Dendritic cell treated with granulocyte-macrophage colony-stimulating factor and Interleukin-4, amounts not matched to agents 40 ng/mL and 50 ng/mL, for 4 days (primary cell): ENCODE measurements at regions not wholly inside any gene's neighbourhood (a gene's known extent, or its start where the extent isn't known, plus 50 kb on each side); places are given as distances from the start of the nearest gene placed in this dataset.

Experiments
- H3K27ac Mint-ChIP-seq: one replicate; pipeline ENCODE4 v1.8.0; 2022; ENCODE audit warnings: mild to moderate bottlenecking, mixed read lengths
- H3K27me3 Mint-ChIP-seq: one replicate; pipeline ENCODE4 v1.8.0; 2022; ENCODE audit warnings: mild to moderate bottlenecking, mixed read lengths
- H3K36me3 Mint-ChIP-seq: one replicate; pipeline ENCODE4 v1.8.0; 2022; ENCODE audit warnings: low read depth, mixed read lengths
- H3K4me1 Mint-ChIP-seq: one replicate; pipeline ENCODE4 v1.8.0; 2022; ENCODE audit warnings: low read depth, mixed read lengths
- H3K4me3 Mint-ChIP-seq: one replicate; pipeline ENCODE4 v1.8.0; 2022; ENCODE audit warnings: mild to moderate bottlenecking, moderate library complexity, mixed read lengths
- H3K9me3 Mint-ChIP-seq: one replicate; pipeline ENCODE4 v1.8.0; 2022; ENCODE audit warnings: mixed read lengths
- intact Hi-C: fragments of 100-400 bp; cut with micrococcal nuclease; formaldehyde crosslinking; loops from one replicate; pipeline ENCODE4 v1.15.0; 2022

DNA sequence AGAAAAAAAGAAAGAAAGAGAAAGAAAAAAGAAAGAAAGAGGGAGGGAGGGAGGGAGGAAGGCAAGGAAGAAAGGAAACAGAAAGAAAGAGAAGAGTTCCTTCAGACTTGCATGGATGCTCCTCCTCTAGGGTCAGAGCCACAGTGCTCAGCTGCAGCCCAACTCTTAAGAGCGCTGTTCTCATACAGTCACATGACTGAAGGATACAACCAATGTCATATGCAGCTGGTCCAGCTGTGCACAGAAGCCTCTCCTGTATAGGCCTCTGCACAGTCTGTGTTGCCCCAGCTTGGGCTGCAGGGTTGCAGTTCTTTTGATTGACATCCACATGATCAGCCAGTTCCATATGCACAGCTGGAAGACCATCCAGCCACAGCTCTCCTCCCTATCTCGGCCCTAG lies 86.8 kb upstream of the CTNNB1 start:
- Mint-ChIP-seq H3K4me3 (no peak overlapping the region), H3K36me3 (no peaks in the 10 kb centered on the region), H3K27ac (no peak overlapping the region), H3K9me3 (no peaks in the 10 kb centered on the region), H3K4me1 (peaks cover 25% of the 10 kb centered on the region), H3K27me3 (peaks cover 5% of the 10 kb centered on the region)
- intact Hi-C loops = no loop called here

DNA sequence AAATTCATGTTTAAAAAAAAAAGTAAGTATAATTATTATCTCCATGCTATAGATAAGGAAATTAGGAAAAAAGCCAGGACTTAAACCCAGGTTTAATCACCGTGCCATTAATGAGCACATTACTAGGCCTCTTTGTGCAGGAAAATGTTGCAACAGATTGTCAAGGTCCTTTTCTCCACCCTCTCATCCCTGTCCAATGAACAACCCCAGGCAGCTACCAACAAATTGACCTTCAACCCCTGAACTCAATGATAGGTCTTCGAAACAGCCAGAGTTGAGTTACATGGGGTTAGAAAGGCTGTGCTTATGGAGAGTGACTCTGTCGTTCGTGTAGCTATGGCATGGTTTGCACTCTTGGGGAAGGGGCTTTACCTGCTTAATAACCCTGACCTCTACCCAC lies 84.2 kb upstream of the CTNNB1 start:
- peaks cover 2% of the 10 kb centered on the region for H3K27me3 Mint-ChIP-seq
- H3K4me1 Mint-ChIP-seq = peaks cover 45% of the 10 kb centered on the region
- intact Hi-C loops = loop anchor here (5.0 kb wide), 1 partner anchor 353 kb away; no protein-coding TSS in a partner anchor
- H3K9me3 Mint-ChIP-seq = no peaks in the 10 kb centered on the region
- no peaks in the 10 kb centered on the region for H3K36me3 Mint-ChIP-seq
- no peak overlapping the region for H3K4me3 Mint-ChIP-seq
- H3K27ac Mint-ChIP-seq = no peak overlapping the region

DNA sequence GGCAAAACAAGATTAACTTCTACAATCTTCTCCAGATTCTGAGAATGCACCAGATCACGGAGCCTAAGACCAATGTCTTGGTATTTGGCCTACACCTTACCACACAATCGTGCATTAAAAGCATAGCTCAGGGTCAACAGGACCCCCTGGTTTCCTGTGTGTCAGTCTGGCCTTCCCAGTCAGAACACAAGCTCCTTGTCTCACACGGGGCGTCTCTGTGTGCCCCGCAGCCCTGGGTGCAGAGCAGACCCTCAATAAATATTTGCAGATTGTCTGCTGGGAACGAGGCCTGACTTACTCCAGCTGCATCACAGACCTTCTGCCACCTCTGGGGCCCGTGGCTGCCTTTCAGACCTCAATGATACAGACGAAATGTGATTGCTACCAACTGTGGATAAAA lies 82.5 kb upstream of the CTNNB1 start:
- no peaks in the 10 kb centered on the region for H3K9me3 Mint-ChIP-seq
- H3K4me1 Mint-ChIP-seq = peaks cover 50% of the 10 kb centered on the region
- intact Hi-C loops = loop anchor here (2.0 to 5.0 kb wide), 2 partner anchors 82 to 355 kb away; partner anchors contain the start of gene CTNNB1
- no peak overlapping the region for H3K4me3 Mint-ChIP-seq
- no peaks in the 10 kb centered on the region for H3K36me3 Mint-ChIP-seq
- peak overlapping the region; percentile 89 for H3K27ac Mint-ChIP-seq
- H3K27me3 Mint-ChIP-seq = no peaks in the 10 kb centered on the region

DNA sequence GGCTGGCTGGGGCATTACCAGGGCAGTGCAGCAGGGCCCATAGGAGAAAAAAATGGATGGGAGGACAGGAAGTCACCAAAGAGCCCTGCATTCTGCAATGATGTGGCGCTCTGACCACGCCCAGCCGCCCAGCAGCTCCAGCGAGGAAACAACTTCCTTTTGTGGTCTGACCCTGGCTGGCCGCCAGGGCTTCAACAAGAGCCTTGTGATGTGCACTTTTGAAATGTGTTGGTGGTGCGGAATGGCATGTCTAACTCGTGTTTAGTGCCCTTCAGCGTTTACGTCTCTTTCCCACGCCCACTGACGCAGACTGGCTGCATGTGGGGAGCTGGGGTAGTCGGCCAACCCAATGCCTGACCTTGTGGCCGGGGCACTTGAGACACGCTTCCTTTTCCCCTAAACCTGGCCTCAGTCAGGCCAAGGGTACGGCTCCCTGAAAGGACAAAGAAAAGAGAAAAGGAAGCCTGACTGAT lies 81.9 kb upstream of the CTNNB1 start:
- no peaks in the 10 kb centered on the region for H3K27me3 Mint-ChIP-seq
- no peak overlapping the region for H3K4me3 Mint-ChIP-seq
- peak overlapping the region; percentile 89 for H3K27ac Mint-ChIP-seq
- intact Hi-C loops = loop anchor here (2.0 to 5.0 kb wide), 2 partner anchors 81 to 355 kb away; partner anchors contain the start of gene CTNNB1
- H3K9me3 Mint-ChIP-seq = no peaks in the 10 kb centered on the region
- peaks cover 50% of the 10 kb centered on the region for H3K4me1 Mint-ChIP-seq
- no peaks in the 10 kb centered on the region for H3K36me3 Mint-ChIP-seq

DNA sequence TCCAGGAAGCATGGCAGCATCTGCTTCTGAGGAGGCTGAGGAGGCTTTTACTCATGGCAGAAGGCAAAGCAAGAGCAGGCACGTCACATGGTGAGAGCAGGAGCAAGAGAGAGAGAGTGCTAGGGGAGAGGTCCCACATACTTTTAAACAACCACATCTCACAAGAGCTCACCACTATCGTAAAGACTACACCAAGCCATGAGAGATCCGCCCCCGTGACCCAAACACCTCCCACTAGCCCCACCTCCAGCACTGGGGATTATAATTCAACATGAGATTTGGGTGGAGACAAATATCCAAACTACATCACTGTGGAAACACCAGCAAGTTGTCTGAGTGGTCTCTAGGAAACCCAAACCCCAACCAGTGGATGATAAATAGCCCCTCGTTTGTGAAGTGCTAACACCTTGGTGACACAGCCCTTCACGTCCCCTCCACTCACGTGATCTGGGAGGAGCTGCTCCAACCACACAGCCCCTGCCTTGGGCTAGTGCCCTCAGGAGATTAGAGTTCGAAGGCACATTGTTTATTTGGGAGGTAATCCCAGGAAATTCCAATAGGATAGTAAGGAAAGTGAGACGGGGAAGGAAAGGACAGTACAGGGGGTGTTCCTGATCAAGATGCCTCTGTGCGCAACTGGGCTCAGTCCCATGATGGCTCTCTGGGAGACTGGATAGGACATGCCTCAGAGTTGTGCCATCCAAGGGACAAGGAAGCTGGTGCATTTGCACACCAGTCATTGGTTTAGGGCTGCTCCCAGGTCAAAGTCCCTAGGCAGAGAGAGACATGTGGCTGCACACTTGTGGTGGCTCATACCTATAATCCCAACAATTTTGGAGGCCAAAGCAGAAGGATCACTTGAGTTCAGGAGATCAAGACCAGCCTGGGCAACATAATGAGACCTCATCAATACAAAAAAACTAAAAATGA lies 80.6 kb upstream of the CTNNB1 start:
- intact Hi-C loops = loop anchor here (5.0 kb wide), 1 partner anchor 356 kb away; no protein-coding TSS in a partner anchor
- peaks cover 50% of the 10 kb centered on the region for H3K4me1 Mint-ChIP-seq

DNA sequence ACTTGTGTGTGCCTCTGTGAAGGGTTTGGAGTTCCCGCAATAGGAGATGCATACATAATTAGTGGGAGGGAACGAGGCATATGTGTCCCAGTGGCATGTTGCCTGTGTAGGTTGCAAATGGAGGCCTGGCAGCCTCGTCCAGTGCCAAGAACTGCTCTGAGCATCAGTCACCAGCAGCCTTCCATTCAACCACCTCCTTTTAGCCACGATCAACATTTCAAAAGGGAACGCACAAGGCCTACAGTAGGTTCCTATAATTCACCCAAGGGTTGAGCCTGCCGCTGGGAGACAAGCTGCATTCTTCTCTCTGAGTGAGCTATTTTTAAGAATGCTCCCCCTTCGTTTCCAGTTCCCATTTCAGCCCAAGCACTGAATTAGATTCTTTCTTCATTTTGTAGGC lies 78.8 kb upstream of the CTNNB1 start:
- no peaks in the 10 kb centered on the region for H3K36me3 Mint-ChIP-seq
- H3K27ac Mint-ChIP-seq = peak overlapping the region; percentile 89
- H3K9me3 Mint-ChIP-seq = peaks cover 12% of the 10 kb centered on the region
- no peaks in the 10 kb centered on the region for H3K27me3 Mint-ChIP-seq
- intact Hi-C loops = no loop called here
- H3K4me1 Mint-ChIP-seq = peaks cover 50% of the 10 kb centered on the region
- H3K4me3 Mint-ChIP-seq = no peak overlapping the region

More for the DNA sequence above, 80.6 kb upstream of the CTNNB1 start:
- H3K36me3 Mint-ChIP-seq = no peaks in the 10 kb centered on the region
- H3K4me3 Mint-ChIP-seq = no peak overlapping the region
- H3K9me3 Mint-ChIP-seq = no peaks in the 10 kb centered on the region
- no peaks in the 10 kb centered on the region for H3K27me3 Mint-ChIP-seq
- peak overlapping the region; percentile 89 for H3K27ac Mint-ChIP-seq

DNA sequence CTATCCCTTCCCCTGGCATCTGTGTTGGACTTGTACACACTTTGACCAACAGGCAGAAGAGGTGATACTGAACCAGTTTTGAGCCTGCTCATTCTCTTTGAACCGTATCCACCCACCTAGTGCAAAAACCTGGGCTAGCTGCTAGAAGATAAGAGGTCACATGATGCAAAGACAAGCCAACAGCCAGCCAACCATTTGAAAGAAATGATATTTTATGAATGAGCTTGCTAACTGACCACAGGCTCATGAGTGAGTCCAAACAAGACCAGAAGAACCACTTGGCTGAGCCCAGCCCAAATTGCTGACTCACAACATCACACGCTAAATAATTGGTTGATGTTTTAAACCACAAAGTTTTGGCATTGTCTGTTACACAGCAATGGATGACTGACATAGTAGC lies 74.0 kb upstream of the CTNNB1 start:
- peaks cover 46% of the 10 kb centered on the region for H3K9me3 Mint-ChIP-seq
- intact Hi-C loops = no loop called here
- H3K4me3 Mint-ChIP-seq = no peak overlapping the region
- H3K27me3 Mint-ChIP-seq = no peaks in the 10 kb centered on the region
- peaks cover 10% of the 10 kb centered on the region for H3K4me1 Mint-ChIP-seq
- no peaks in the 10 kb centered on the region for H3K36me3 Mint-ChIP-seq
- no peak overlapping the region for H3K27ac Mint-ChIP-seq

DNA sequence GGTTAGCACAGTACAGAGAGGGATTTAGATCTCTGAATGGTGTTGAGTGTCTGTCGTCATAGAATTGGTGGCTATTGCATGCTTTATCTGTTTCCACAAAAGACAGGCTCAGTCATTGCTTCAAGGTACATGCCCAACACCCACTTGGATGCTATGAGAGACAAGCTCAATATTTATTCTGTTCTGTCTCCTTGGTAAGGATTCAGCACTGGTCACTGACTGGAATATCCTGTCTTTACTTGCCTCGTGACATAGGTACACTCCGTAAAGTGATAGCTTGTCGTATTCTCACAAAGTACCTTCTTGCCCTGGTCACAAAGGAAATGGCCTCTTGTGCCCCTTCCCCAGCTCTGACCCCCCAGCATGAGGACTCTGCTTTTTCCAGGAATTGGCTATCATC lies 72.8 kb upstream of the CTNNB1 start:
- intact Hi-C loops = no loop called here
- no peaks in the 10 kb centered on the region for H3K27me3 Mint-ChIP-seq
- H3K27ac Mint-ChIP-seq = no peak overlapping the region
- H3K36me3 Mint-ChIP-seq = no peaks in the 10 kb centered on the region
- no peak overlapping the region for H3K4me3 Mint-ChIP-seq
- no peaks in the 10 kb centered on the region for H3K4me1 Mint-ChIP-seq
- H3K9me3 Mint-ChIP-seq = peaks cover 55% of the 10 kb centered on the region

DNA sequence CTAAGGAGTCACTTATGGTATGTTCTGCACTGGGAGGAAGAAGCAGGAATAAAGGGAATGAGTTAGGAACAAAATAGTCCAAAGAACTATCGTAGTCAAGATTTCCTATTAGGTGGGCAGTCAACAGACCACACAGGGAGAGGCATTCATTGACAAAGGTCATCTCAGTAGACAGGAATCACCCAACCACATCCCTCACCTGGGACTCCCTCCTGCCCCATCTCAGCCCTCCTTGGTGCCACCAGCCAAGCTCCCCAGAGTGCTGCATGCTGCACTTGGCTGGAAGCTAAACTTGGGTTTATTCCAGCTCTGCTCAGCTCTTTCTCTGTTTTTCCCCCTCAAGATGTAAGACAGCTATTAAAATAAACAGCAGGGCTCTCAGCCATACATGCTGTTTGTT lies 72.3 kb upstream of the CTNNB1 start:
- no peak overlapping the region for H3K27ac Mint-ChIP-seq
- no peaks in the 10 kb centered on the region for H3K36me3 Mint-ChIP-seq
- H3K4me3 Mint-ChIP-seq = no peak overlapping the region
- intact Hi-C loops = no loop called here
- no peaks in the 10 kb centered on the region for H3K27me3 Mint-ChIP-seq
- no peaks in the 10 kb centered on the region for H3K4me1 Mint-ChIP-seq
- H3K9me3 Mint-ChIP-seq = peaks cover 59% of the 10 kb centered on the region

DNA sequence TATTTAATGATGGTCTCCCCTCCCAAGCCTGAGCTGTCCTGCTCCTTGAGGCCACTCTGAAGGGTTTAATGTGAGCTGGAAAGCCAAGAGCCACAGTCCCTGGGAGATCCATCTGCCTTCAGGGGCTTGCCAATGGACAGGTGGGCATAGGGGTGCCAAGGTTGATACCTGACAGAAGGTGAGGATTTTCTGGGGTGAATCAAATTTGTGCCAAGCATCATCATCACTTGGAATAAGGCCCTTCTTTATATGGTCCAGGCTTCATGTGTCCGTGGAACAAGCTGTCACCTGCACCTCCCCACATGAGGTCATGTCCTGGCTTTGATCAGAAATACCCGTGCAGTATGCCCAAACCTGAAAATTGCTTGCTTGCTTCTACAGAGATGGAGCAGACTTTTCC lies 71.9 kb upstream of the CTNNB1 start:
- intact Hi-C loops = no loop called here
- H3K27me3 Mint-ChIP-seq = no peaks in the 10 kb centered on the region
- H3K4me1 Mint-ChIP-seq = no peaks in the 10 kb centered on the region
- peaks cover 59% of the 10 kb centered on the region for H3K9me3 Mint-ChIP-seq
- H3K4me3 Mint-ChIP-seq = no peak overlapping the region
- no peaks in the 10 kb centered on the region for H3K36me3 Mint-ChIP-seq
- H3K27ac Mint-ChIP-seq = no peak overlapping the region

DNA sequence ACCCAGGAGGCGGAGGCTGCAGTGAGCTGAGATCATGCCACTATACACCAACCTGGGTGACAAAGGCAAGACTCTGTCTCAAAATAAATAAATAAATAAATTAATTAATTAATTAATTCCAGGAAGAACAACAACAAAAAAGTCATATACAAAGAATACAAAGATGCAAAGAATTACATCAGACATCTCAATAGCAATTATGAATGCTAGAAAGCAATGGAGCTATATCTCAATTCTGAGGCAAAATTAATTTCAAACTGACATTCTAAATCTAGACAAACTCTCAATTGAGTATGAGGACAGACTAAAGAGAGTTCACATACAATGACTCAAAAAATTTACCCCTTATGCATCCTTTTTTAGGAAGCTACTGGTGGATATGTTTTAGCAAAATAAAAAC lies 69.6 kb upstream of the CTNNB1 start:
- Mint-ChIP-seq H3K27me3 (no peaks in the 10 kb centered on the region), H3K36me3 (no peaks in the 10 kb centered on the region), H3K4me1 (peaks cover 8% of the 10 kb centered on the region), H3K27ac (no peak overlapping the region), H3K9me3 (peaks cover 55% of the 10 kb centered on the region), H3K4me3 (no peak overlapping the region)
- intact Hi-C loops = no loop called here

DNA sequence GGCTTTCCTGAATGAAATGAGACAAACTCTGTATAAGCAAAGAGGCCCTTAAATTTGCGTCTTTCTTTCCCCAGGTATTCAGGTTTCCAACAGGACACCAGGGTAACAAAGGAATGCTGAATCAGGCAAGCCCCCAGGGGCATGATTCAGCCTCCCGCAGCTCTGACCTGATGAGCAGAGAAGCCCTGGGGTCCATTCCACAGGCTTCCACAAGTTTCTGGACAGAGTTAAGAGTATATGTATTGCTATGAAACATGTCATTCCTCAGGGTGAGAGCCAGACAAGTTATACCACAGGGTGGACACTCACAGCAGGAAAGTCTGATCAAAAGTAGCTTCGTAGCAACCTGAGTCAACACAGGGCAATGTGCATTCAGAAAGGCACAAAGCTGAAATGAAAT lies 68.1 kb upstream of the CTNNB1 start:
- peaks cover 40% of the 10 kb centered on the region for H3K9me3 Mint-ChIP-seq
- no peaks in the 10 kb centered on the region for H3K36me3 Mint-ChIP-seq
- no peak overlapping the region for H3K27ac Mint-ChIP-seq
- intact Hi-C loops = no loop called here
- H3K4me3 Mint-ChIP-seq = no peak overlapping the region
- H3K27me3 Mint-ChIP-seq = no peaks in the 10 kb centered on the region
- peaks cover 15% of the 10 kb centered on the region for H3K4me1 Mint-ChIP-seq

DNA sequence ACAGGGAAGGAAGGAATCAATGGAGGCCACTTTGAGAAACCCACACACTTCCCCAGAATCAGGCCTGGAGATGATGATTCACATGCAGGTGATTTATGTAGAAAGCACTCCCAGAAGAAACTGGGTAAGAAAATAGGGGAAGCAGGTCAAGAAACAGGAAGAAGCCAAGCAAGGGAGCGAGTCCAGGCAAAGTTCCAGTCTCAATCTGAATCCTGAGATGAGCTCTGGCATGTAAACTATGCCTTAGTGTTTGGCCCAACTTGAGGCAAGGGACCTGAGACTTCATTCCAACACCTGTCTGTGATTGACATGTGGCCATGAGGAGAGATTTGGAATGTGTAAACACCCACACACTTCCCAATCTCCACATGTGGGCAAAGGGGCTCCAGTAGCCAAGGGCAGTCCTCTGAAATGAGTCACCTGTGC lies 61.6 kb upstream of the CTNNB1 start:
- Mint-ChIP-seq H3K27ac (peak overlapping the region; percentile 78), H3K36me3 (no peaks in the 10 kb centered on the region)

DNA sequence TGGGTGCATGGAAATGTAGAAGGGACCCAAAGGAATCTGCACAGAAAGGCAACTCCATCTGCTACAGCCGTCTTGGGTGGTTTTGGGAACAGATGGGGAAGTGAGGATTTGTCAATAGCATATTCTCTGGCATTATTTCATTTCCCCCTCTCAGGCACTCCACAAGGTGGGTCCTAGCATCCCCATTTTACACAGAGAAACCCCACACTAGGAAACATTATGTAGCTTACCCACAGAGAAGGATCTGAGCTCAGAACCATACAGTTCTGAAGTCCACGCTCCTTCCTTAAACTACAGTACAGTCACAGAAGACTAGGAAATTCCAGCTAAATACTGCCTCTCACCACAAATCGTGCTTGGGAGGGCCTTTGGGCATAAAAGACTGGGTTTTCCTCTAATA lies 61.2 kb upstream of the CTNNB1 start:
- intact Hi-C loops = no loop called here
- Mint-ChIP-seq H3K4me1 (peaks cover 60% of the 10 kb centered on the region), H3K27ac (peak overlapping the region; percentile 78), H3K36me3 (no peaks in the 10 kb centered on the region), H3K9me3 (no peaks in the 10 kb centered on the region), H3K27me3 (peaks cover 2% of the 10 kb centered on the region), H3K4me3 (no peak overlapping the region)

More for the DNA sequence above, 61.6 kb upstream of the CTNNB1 start:
- intact Hi-C loops = no loop called here
- Mint-ChIP-seq H3K9me3 (no peaks in the 10 kb centered on the region), H3K4me1 (peaks cover 60% of the 10 kb centered on the region), H3K27me3 (peaks cover 2% of the 10 kb centered on the region), H3K4me3 (no peak overlapping the region)
